ENCODE measurements at regions not wholly inside any gene's neighbourhood (a gene's known extent, or its start where the extent isn't known, plus 50 kb on each side); places are given as distances from the start of the nearest gene placed in this dataset.

GRCh38 chr1:198948895-198949659 is 310.2 kb downstream of the PTPRC start (continued):
- TF ChIP-seq REST (IDR thresholded peaks at IDR 0.05; ENCODE audit: low read depth, low read length), result no peak
- TF ChIP-seq ESRRA (IDR thresholded peaks at IDR 0.05; ENCODE audit: low read length), result no peak
- TF ChIP-seq PAX5 (IDR thresholded peaks at IDR 0.05; ENCODE audit: borderline replicate concordance, low read depth, low read length), result no peak

GRCh38 chr1:198950036-198950435 is 311.2 kb downstream of the PTPRC start:
- ATAC-seq (no peak), FAIRE-seq (no peak), DNase-seq (ENCODE audit: low read depth, low spot score) (no peak)
- H3K4me1 ChIP-seq (ENCODE audit: control insufficient read depth, insufficient read depth, low read length), result no peaks in the 10 kb centered on the region
- no peak overlapping the region for H3K9ac ChIP-seq (ENCODE audit: control insufficient read depth, insufficient read depth, low read length)
- no peaks in the 10 kb centered on the region for H4K20me1 ChIP-seq (ENCODE audit: control insufficient read depth, insufficient read depth)
- H2AFZ ChIP-seq (ENCODE audit: control insufficient read depth, low read depth, low read length), result no peak overlapping the region
- BruUV-seq (replicated peaks), result no TSS peak
- no peak overlapping the region for H3K27ac ChIP-seq (ENCODE audit: control insufficient read depth, insufficient read depth)
- no peak for TF ChIP-seq YBX1 (IDR thresholded peaks at IDR 0.05)
- TF ChIP-seq MYB (IDR thresholded peaks at IDR 0.05; ENCODE audit: borderline replicate concordance, low read depth, low read length), result no peak
- no peak for TF ChIP-seq KDM1A (IDR thresholded peaks at IDR 0.05; ENCODE audit: borderline replicate concordance)
- TF ChIP-seq RELA (IDR thresholded peaks at IDR 0.05; ENCODE audit: borderline replicate concordance, partially characterized antibody), result no peak
- no peak for TF ChIP-seq SMC3 (IDR thresholded peaks at IDR 0.05; ENCODE audit: borderline replicate concordance, low read length)
- no peak for TF ChIP-seq RB1 (IDR thresholded peaks at IDR 0.05; ENCODE audit: borderline replicate concordance)
- TF ChIP-seq HDGF (IDR thresholded peaks at IDR 0.05), result no peak
- TF ChIP-seq BMI1 (IDR thresholded peaks at IDR 0.05; ENCODE audit: borderline replicate concordance), result no peak
- TF ChIP-seq NRF1 (conservative IDR thresholded peaks at IDR 0.05; ENCODE audit: low read depth, low read length), result no peak
- TF ChIP-seq TCF12 (IDR thresholded peaks at IDR 0.05; ENCODE audit: low read depth, low read length), result no peak
- no peak for TF ChIP-seq NKRF (conservative IDR thresholded peaks at IDR 0.05)
- TF ChIP-seq ZNF622 (IDR thresholded peaks at IDR 0.05), result no peak
- ChIA-PET SMC1A (ENCODE audit: uncharacterized antibody, unreplicated experiment) (interaction anchor here (0.5 to 1.0 kb wide), 2 partner anchors 90 to 231 kb away, joined by 4 read pairs; no protein-coding TSS in a partner anchor), RAD21 (ENCODE audit: unreplicated experiment) (interaction anchor here (0.7 kb wide), 1 partner anchor 13 kb away, joined by 3 read pairs; no protein-coding TSS in a partner anchor), POLR2A (interaction anchor here (0.8 kb wide), 1 partner anchor 231 kb away, joined by 3 read pairs; no protein-coding TSS in a partner anchor), CTCF (no interaction called here)
- 41% methylated on average over 3 of the region's 3 CpGs for WGBS (ENCODE audit: insufficient coverage, insufficient replicate concordance, low lambda C conversion rate, missing lambda C conversion rate)
- in situ Hi-C loops (cut with MboI) (no loop called here), intact Hi-C loops (cut with micrococcal nuclease; ENCODE audit: unreplicated experiment) (no loop called here)
- no peaks in the 10 kb centered on the region for H3K27me3 ChIP-seq (replicated peaks in 1 of 2; ENCODE audit: control insufficient read depth in 2 of 2, insufficient read depth in 2 of 2, low read length in 1 of 2)
- no peak overlapping the region for H3K4me3 ChIP-seq
- H3K79me2 ChIP-seq (ENCODE audit: control insufficient read depth, insufficient read depth, low read length), result no peaks in the 10 kb centered on the region
- no peak overlapping the region for H3K4me2 ChIP-seq (ENCODE audit: control insufficient read depth, insufficient read depth)
- peaks cover under 1% of the 10 kb centered on the region; the same call in 2 of the 3 replicates for H3K9me3 ChIP-seq (replicated peaks; ENCODE audit: control insufficient read depth, insufficient read depth, low read length)
- H3K36me3 ChIP-seq (ENCODE audit: control insufficient read depth in 2 of 2, insufficient read depth in 2 of 2, low read length in 1 of 2), result no peaks in the 10 kb centered on the region
